Neuron (in vitro differentiated cells): ENCODE measurements at regions not wholly inside any gene's neighbourhood (a gene's known extent, or its start where the extent isn't known, plus 50 kb on each side); places are given as distances from the start of the nearest gene placed in this dataset.

Experiments used
- H2AFZ ChIP-seq: one replicate; pipeline ENCODE4 v1.6.1; 2013; ENCODE audit warnings: low read depth, mild to moderate bottlenecking, inconsistent platforms, low read length, moderate library complexity
- H3K27me3 ChIP-seq: one replicate; pipeline ENCODE4 v1.6.1; 2013; ENCODE audit warnings: low read length; ENCODE audit not compliant: insufficient read depth
- H3K36me3 ChIP-seq: one replicate; pipeline ENCODE4 v1.6.1; 2013; ENCODE audit warnings: low read length; ENCODE audit not compliant: insufficient read depth
- H3K4me1 ChIP-seq: one replicate; pipeline ENCODE4 v1.6.1; 2013; ENCODE audit warnings: low read length; ENCODE audit not compliant: insufficient read depth
- H3K4me3 ChIP-seq: 2 replicates; pipeline ENCODE4 v1.5.1; 2013; ENCODE audit warnings: mild to moderate bottlenecking, low read length, moderate library complexity
- H3K9me3 ChIP-seq: one replicate; pipeline ENCODE4 v1.6.1; 2013; ENCODE audit warnings: low read length

GRCh38 chr17:27382025-27382424, 74.2 kb upstream of the KSR1 start:
- Histone ChIP-seq H3K9me3 (no peaks in the 10 kb centered on the region), H2AFZ (no peak overlapping the region), H3K27me3 (no peaks in the 10 kb centered on the region), H3K4me3 (no peak overlapping the region), H3K4me1 (peaks cover 11% of the 10 kb centered on the region), H3K36me3 (no peaks in the 10 kb centered on the region)

GRCh38 chr17:27384261-27384701, 72.0 kb upstream of the KSR1 start:
- Histone ChIP-seq H2AFZ (no peak overlapping the region), H3K27me3 (no peaks in the 10 kb centered on the region), H3K9me3 (no peaks in the 10 kb centered on the region), H3K4me1 (peaks cover 11% of the 10 kb centered on the region), H3K36me3 (no peaks in the 10 kb centered on the region), H3K4me3 (no peak overlapping the region)

DNA sequence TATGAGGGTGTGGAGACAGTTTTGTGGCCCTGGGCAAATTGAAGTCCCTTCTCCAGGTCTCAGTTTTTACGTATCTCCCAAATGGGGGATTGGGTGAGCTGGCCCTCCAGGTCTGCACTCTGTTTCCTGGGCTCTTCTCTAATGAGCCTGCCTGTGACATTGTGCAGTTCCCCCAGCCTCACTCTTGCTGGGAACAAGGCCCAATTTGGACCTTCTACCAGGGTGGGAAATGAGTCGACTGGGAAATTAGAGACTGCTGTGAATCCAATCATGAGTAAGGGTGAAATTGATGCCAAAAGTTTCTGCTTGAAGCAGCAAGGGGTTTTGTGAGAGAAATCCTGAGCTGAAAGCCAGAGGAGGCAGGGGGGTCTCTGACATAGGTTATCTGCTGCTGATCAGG, 71.5 kb upstream of the KSR1 start:
- no peak overlapping the region for H2AFZ ChIP-seq
- peaks cover 10% of the 10 kb centered on the region for H3K4me1 ChIP-seq
- H3K27me3 ChIP-seq, result peaks cover 1% of the 10 kb centered on the region
- no peak overlapping the region for H3K4me3 ChIP-seq
- H3K9me3 ChIP-seq, result no peaks in the 10 kb centered on the region
- no peaks in the 10 kb centered on the region for H3K36me3 ChIP-seq

DNA sequence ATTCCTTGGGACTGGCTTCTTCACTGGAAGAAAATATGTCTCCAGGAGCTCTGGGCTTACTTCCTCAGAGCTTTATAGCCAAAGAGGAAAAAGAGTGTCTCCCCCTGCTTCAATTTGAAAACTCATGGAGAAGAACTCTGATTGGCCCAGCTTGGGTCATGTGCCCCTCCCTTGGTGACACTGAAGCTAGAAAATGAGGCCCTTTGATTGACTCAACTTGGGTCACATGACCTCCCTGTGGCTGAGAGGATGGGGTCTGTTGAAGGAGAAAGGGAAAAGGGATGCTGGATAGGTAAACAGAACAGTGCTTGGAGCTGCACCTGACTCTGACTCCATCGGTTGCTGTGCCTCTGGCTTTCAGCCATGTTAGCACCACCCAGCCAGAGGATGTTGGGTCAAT, 70.6 kb upstream of the KSR1 start:
- no peaks in the 10 kb centered on the region for H3K36me3 ChIP-seq
- peaks cover 2% of the 10 kb centered on the region for H3K27me3 ChIP-seq
- H2AFZ ChIP-seq, result no peak overlapping the region

DNA sequence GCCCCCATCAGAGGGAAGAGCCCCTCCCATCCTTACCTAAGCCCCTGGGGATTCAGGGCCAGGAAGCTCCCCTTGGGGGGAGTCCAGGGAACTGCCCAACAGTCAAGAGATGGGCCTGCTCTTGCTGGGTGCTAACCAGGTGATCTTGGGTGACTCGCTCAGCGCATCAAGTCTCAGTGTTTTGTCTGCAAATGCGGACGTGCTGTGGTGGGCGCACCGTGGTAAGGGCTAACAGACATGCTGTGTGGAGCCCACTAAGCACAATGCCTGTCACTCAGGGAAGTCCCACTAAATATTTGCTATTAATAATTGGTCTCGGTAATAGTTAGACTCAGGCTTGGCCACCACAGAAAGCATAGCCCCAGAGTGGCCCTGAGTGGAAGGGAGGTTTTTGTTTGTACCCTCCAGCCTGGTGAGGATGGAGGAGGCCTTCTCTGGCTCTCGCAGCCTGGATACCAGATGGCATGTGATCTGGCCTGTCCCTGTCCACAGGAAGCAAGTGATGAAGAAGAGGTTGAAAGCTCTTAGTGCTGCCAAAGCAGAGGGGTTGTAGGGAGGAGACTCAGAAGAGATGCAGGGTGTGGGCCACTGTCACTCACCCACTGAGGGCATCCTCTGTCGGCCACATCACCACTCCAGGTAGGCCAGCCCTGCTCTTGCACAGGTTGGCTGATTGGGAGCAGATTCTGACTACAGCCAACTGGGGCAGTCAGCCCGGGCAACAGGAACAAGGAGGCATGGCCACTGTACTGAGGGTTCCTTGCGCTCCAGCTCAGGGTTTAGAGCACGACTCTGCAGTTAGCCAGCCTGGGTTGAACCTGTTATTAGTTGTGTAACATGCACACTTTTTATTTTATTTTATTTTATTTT, 69.8 kb upstream of the KSR1 start:
- no peak overlapping the region for H2AFZ ChIP-seq
- H3K4me3 ChIP-seq, result no peak overlapping the region
- H3K4me1 ChIP-seq, result no peaks in the 10 kb centered on the region
- H3K36me3 ChIP-seq, result no peaks in the 10 kb centered on the region
- H3K27me3 ChIP-seq, result peaks cover 2% of the 10 kb centered on the region
- H3K9me3 ChIP-seq, result no peaks in the 10 kb centered on the region

More for the DNA sequence above, 70.6 kb upstream of the KSR1 start:
- no peaks in the 10 kb centered on the region for H3K9me3 ChIP-seq
- no peak overlapping the region for H3K4me3 ChIP-seq
- peaks cover under 1% of the 10 kb centered on the region for H3K4me1 ChIP-seq

GRCh38 chr17:27389542-27390140, 66.6 kb upstream of the KSR1 start:
- Histone ChIP-seq H2AFZ (no peak overlapping the region), H3K36me3 (no peaks in the 10 kb centered on the region), H3K4me1 (no peaks in the 10 kb centered on the region), H3K27me3 (peaks cover 2% of the 10 kb centered on the region), H3K4me3 (no peak overlapping the region), H3K9me3 (no peaks in the 10 kb centered on the region)

DNA sequence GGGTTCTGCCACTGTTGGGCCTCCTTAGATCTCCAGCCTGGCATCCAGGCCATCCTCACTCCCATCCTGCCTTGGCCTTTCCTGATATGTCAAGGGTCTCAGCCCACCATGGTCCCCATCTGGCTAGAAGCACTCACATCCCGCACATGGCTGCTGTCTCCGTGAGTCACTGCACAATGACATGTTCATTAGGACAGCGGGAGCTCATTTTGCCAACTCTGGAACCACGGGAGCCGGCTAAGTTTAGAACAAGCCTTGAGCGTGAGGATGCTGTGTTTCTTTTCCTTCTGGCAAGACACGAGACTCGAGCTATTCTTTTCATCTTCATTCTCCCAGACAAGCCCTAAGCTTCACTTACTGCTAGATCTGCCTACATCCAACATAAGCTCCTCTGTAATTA, 65.7 kb upstream of the KSR1 start:
- no peak overlapping the region for H2AFZ ChIP-seq
- H3K4me1 ChIP-seq, result no peaks in the 10 kb centered on the region
- H3K36me3 ChIP-seq, result no peaks in the 10 kb centered on the region
- H3K9me3 ChIP-seq, result no peaks in the 10 kb centered on the region
- peaks cover 2% of the 10 kb centered on the region for H3K27me3 ChIP-seq
- H3K4me3 ChIP-seq, result no peak overlapping the region

DNA sequence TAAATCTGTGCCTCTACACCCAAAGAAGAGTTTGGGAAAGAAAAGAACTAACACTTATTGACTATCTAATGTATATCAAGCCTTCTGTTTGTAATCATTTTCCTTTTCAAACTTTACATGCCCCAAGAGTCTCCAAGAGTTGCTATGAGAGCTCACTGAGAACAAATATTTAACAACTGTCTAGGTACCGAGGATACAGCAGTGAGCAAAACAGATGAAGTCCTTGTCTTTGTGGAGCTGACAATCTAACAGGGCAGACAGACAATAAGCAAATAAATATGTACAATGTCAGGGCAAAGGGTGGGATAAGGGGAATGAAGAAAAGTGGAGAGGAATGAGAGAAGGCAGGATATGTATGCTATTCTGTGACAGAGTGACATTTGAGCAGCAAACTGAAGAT, 64.8 kb upstream of the KSR1 start:
- Histone ChIP-seq H3K9me3 (no peaks in the 10 kb centered on the region), H2AFZ (no peak overlapping the region), H3K36me3 (no peaks in the 10 kb centered on the region), H3K4me1 (no peaks in the 10 kb centered on the region), H3K4me3 (no peak overlapping the region), H3K27me3 (peaks cover 3% of the 10 kb centered on the region)

GRCh38 chr17:27396045-27396444, 60.2 kb upstream of the KSR1 start:
- no peaks in the 10 kb centered on the region for H3K36me3 ChIP-seq
- no peaks in the 10 kb centered on the region for H3K4me1 ChIP-seq
- peaks cover 3% of the 10 kb centered on the region for H3K27me3 ChIP-seq
- no peaks in the 10 kb centered on the region for H3K9me3 ChIP-seq
- H2AFZ ChIP-seq, result no peak overlapping the region
- H3K4me3 ChIP-seq, result no peak overlapping the region

DNA sequence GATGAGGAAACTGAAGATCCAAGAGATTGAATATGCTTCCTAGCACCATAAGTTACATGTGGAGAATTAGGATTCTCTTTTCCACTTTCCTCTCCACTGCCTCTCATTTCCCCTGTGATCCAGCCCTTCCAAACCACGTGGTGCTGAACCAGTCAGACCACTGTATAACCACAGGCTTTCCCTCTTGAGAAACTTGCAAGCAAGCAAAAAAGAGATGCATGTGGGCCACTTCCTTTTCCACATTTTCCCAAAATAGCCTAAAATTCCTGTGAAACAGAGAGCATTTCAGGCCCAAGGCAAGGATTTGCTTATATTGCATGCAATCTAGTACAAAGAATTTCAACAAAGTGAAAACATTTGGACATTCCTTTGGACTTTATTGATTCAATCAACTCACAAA, 59.3 kb upstream of the KSR1 start:
- H3K9me3 ChIP-seq, result no peaks in the 10 kb centered on the region
- no peak overlapping the region for H2AFZ ChIP-seq
- H3K36me3 ChIP-seq, result no peaks in the 10 kb centered on the region
- no peaks in the 10 kb centered on the region for H3K4me1 ChIP-seq
- no peak overlapping the region for H3K4me3 ChIP-seq
- peaks cover 3% of the 10 kb centered on the region for H3K27me3 ChIP-seq

DNA sequence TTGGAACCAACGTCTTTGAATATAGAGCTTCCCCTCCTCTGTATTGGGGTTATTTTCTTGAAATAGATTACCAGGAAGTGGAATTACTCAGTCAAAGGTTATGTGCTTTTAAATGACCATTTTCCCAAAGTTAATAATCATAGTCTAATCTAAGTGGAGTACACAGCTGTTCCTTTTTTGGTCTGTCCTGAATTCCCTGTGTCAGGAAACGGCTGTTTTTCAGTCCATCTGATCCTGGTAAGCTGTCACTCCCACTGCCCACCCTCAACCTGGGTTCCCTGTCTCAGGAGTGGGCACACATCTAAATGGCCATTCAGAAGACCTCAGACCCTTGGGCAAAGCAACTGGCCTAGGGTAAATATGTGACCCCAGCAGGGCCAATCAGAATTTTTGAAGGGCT, 57.6 kb upstream of the KSR1 start:
- Histone ChIP-seq H3K27me3 (peaks cover 3% of the 10 kb centered on the region), H3K4me3 (no peak overlapping the region), H3K9me3 (no peaks in the 10 kb centered on the region), H2AFZ (no peak overlapping the region), H3K36me3 (no peaks in the 10 kb centered on the region), H3K4me1 (peaks cover 11% of the 10 kb centered on the region)

GRCh38 chr17:27400991-27401390, 55.3 kb upstream of the KSR1 start:
- no peaks in the 10 kb centered on the region for H3K9me3 ChIP-seq
- no peaks in the 10 kb centered on the region for H3K36me3 ChIP-seq
- H3K27me3 ChIP-seq, result peaks cover 3% of the 10 kb centered on the region
- H3K4me3 ChIP-seq, result no peak overlapping the region
- H3K4me1 ChIP-seq, result peaks cover 14% of the 10 kb centered on the region
- no peak overlapping the region for H2AFZ ChIP-seq

GRCh38 chr17:27402943-27403342, 53.3 kb upstream of the KSR1 start:
- Histone ChIP-seq H2AFZ (peak overlapping the region; percentile 2), H3K36me3 (no peaks in the 10 kb centered on the region), H3K4me3 (no peak overlapping the region), H3K4me1 (peaks cover 14% of the 10 kb centered on the region), H3K9me3 (no peaks in the 10 kb centered on the region), H3K27me3 (no peaks in the 10 kb centered on the region)
